ENCODE measurements at regions not wholly inside any gene's neighbourhood (a gene's known extent, or its start where the extent isn't known, plus 50 kb on each side); places are given as distances from the start of the nearest gene placed in this dataset.
"Not testable (repeated sequence)": the region's sequence is repeated elsewhere in the genome, so short reads cannot be mapped to it uniquely, and the experiment has no call there.

DNA sequence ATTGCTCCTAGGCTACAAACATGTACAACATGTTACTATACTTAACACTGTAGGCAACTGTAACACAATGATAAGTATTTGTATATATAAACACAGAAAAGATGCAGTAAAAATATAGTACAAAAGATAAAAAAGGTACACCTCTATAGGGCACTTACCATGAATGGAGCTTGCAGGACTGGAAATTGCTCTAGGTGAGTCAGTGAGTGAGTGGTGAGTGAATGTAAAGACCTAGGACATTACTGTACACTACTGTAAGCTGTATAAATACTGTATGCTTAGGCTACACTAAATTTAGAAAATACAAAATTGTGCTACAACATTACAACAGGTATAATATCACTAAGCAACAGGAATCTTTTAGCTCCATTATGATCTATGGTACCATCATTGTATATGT is 312.0 kb upstream of the PREP start:
- H3K4me3 ChIP-seq (ENCODE audit: low read depth, low read length), result no peak overlapping the region
- no peaks in the 10 kb centered on the region for H3K27me3 ChIP-seq (ENCODE audit: insufficient read depth, low read length)
- H2AFZ ChIP-seq (ENCODE audit: low read length, unreplicated experiment), result no peak overlapping the region
- H3K4me1 ChIP-seq (ENCODE audit: control insufficient read depth, insufficient read depth, low read length, unreplicated experiment), result no peaks in the 10 kb centered on the region
- no peak overlapping the region for H3K27ac ChIP-seq (ENCODE audit: low read depth, low read length)
- no peaks in the 10 kb centered on the region for H3K79me2 ChIP-seq (ENCODE audit: control insufficient read depth, insufficient read depth, low read length, unreplicated experiment)
- no peaks in the 10 kb centered on the region for H3K36me3 ChIP-seq (ENCODE audit: insufficient read depth, low read length)

DNA sequence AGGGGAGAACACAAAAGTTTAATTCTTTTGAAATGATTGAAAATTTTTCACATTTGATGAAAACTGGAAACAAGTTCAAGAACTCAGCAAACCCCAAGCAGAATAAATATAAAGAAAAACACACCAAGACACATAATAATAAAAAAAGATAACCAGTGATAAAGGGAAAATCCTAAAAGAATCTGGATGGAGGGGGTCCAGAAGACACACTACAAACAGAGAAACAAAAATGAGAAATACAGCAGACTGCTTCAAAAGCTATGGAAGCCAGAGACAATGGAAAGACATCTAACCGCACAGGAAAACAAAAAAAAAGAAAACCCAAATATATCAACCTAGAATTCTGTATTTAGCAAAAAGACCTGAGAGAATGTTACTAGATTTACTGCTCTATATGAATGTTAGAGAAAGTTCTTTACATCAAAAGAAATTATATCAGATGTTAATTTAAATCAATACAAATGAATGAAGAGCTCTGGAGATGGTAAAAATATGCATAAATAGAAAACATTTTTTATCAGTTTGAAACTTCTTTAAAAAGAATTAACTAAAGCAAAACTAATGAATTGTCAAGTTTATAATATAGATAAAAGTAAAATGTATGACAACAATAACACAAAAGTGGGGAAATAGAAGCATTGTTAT is 310.7 kb upstream of the PREP start:
- Histone ChIP-seq H3K36me3 (ENCODE audit: insufficient read depth, low read length) (no peaks in the 10 kb centered on the region), H3K79me2 (ENCODE audit: control insufficient read depth, insufficient read depth, low read length, unreplicated experiment) (no peaks in the 10 kb centered on the region), H2AFZ (ENCODE audit: low read length, unreplicated experiment) (no peak overlapping the region)

GRCh38 chr6:105711216-105711615 is 308.3 kb upstream of the PREP start:
- Histone ChIP-seq H3K4me3 (ENCODE audit: low read depth, low read length) (no peak overlapping the region), H3K4me1 (ENCODE audit: control insufficient read depth, insufficient read depth, low read length, unreplicated experiment) (no peaks in the 10 kb centered on the region), H3K79me2 (ENCODE audit: control insufficient read depth, insufficient read depth, low read length, unreplicated experiment) (no peaks in the 10 kb centered on the region), H3K27ac (ENCODE audit: low read depth, low read length) (no peak overlapping the region), H2AFZ (ENCODE audit: low read length, unreplicated experiment) (no peak overlapping the region), H3K27me3 (ENCODE audit: insufficient read depth, low read length) (peaks cover 3% of the 10 kb centered on the region; the same call in 1 of the 2 replicates), H3K36me3 (ENCODE audit: insufficient read depth, low read length) (no peaks in the 10 kb centered on the region)

More for the DNA sequence above, 310.7 kb upstream of the PREP start:
- H3K27me3 ChIP-seq (ENCODE audit: insufficient read depth, low read length), result no peaks in the 10 kb centered on the region
- no peak overlapping the region for H3K4me3 ChIP-seq (ENCODE audit: low read depth, low read length)
- H3K27ac ChIP-seq (ENCODE audit: low read depth, low read length), result no peak overlapping the region
- H3K4me1 ChIP-seq (ENCODE audit: control insufficient read depth, insufficient read depth, low read length, unreplicated experiment), result no peaks in the 10 kb centered on the region

DNA sequence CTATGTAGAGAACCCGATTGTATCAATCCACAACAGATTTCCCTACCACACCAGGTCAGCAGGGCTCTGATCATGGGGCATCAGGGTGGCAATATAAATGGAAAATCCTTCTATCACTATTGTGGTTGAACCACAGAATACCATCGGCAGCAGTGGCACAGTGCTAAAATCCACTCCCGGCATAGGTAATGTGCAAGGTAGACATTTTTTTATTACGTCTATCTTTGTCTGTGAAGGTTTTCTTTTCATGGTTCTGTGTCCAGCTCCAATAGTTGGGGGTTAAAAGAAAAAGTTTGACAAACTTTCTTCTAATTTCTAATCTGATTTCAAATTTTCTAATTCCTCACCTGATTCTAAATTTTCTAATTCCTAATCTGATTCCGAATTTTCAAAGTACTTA is 302.7 kb upstream of the PREP start:
- Histone ChIP-seq H3K79me2 (ENCODE audit: control insufficient read depth, insufficient read depth, low read length, unreplicated experiment) (no peaks in the 10 kb centered on the region), H3K4me1 (ENCODE audit: control insufficient read depth, insufficient read depth, low read length, unreplicated experiment) (no peaks in the 10 kb centered on the region), H3K27me3 (ENCODE audit: insufficient read depth, low read length) (peaks cover 3% of the 10 kb centered on the region; the same call in 1 of the 2 replicates), H2AFZ (ENCODE audit: low read length, unreplicated experiment) (no peak overlapping the region), H3K4me3 (ENCODE audit: low read depth, low read length) (no peak overlapping the region), H3K27ac (ENCODE audit: low read depth, low read length) (no peak overlapping the region), H3K36me3 (ENCODE audit: insufficient read depth, low read length) (no peaks in the 10 kb centered on the region)

DNA sequence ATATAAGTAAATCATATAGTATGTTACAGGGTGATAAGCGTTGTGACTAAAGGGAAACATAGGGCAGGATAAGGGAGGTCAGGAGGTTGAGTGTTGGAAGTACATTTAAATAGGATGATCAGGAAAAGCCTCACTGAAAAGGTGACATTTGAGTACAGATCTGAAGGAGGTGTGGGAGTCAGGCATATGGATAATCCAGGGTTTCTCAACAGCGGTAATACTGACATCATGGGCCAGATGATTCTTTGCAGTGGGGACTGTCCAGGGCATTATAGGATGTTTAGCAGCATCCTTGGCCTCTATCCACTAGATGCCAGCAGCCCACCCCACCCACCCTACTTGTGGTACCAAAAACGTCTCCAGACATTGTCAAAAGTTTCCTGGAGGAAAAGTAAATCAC is 292.6 kb upstream of the PREP start:
- Histone ChIP-seq H3K4me1 (ENCODE audit: control insufficient read depth, insufficient read depth, low read length, unreplicated experiment) (no peaks in the 10 kb centered on the region), H3K27ac (ENCODE audit: low read depth, low read length) (no peak overlapping the region), H3K79me2 (ENCODE audit: control insufficient read depth, insufficient read depth, low read length, unreplicated experiment) (no peaks in the 10 kb centered on the region), H3K27me3 (ENCODE audit: insufficient read depth, low read length) (no peaks in the 10 kb centered on the region), H3K36me3 (ENCODE audit: insufficient read depth, low read length) (no peaks in the 10 kb centered on the region), H2AFZ (ENCODE audit: low read length, unreplicated experiment) (no peak overlapping the region), H3K4me3 (ENCODE audit: low read depth, low read length) (no peak overlapping the region)

GRCh38 chr6:105692613-105693215 is 289.8 kb upstream of the PREP start:
- no peaks in the 10 kb centered on the region for H3K36me3 ChIP-seq (ENCODE audit: insufficient read depth, low read length)
- no peak overlapping the region for H3K27ac ChIP-seq (ENCODE audit: low read depth, low read length)
- H2AFZ ChIP-seq (ENCODE audit: low read length, unreplicated experiment), result no peak overlapping the region
- H3K79me2 ChIP-seq (ENCODE audit: control insufficient read depth, insufficient read depth, low read length, unreplicated experiment), result no peaks in the 10 kb centered on the region
- no peak overlapping the region for H3K4me3 ChIP-seq (ENCODE audit: low read depth, low read length)
- no peaks in the 10 kb centered on the region for H3K4me1 ChIP-seq (ENCODE audit: control insufficient read depth, insufficient read depth, low read length, unreplicated experiment)
- no peaks in the 10 kb centered on the region for H3K27me3 ChIP-seq (ENCODE audit: insufficient read depth, low read length)

GRCh38 chr6:105691971-105692370 is 289.1 kb upstream of the PREP start:
- Histone ChIP-seq H3K4me1 (ENCODE audit: control insufficient read depth, insufficient read depth, low read length, unreplicated experiment) (no peaks in the 10 kb centered on the region), H2AFZ (ENCODE audit: low read length, unreplicated experiment) (no peak overlapping the region), H3K27me3 (ENCODE audit: insufficient read depth, low read length) (no peaks in the 10 kb centered on the region), H3K79me2 (ENCODE audit: control insufficient read depth, insufficient read depth, low read length, unreplicated experiment) (no peaks in the 10 kb centered on the region), H3K36me3 (ENCODE audit: insufficient read depth, low read length) (no peaks in the 10 kb centered on the region), H3K4me3 (ENCODE audit: low read depth, low read length) (no peak overlapping the region), H3K27ac (ENCODE audit: low read depth, low read length) (no peak overlapping the region)

GRCh38 chr6:105691081-105691480 is 288.2 kb upstream of the PREP start:
- Histone ChIP-seq H3K4me1 (ENCODE audit: control insufficient read depth, insufficient read depth, low read length, unreplicated experiment) (no peaks in the 10 kb centered on the region), H2AFZ (ENCODE audit: low read length, unreplicated experiment) (no peak overlapping the region), H3K27ac (ENCODE audit: low read depth, low read length) (no peak overlapping the region), H3K27me3 (ENCODE audit: insufficient read depth, low read length) (no peaks in the 10 kb centered on the region), H3K79me2 (ENCODE audit: control insufficient read depth, insufficient read depth, low read length, unreplicated experiment) (no peaks in the 10 kb centered on the region), H3K36me3 (ENCODE audit: insufficient read depth, low read length) (no peaks in the 10 kb centered on the region), H3K4me3 (ENCODE audit: low read depth, low read length) (no peak overlapping the region)

- H3K36me3 ChIP-seq (ENCODE audit: insufficient read depth, low read length), result no peaks in the 10 kb centered on the region
- H2AFZ ChIP-seq (ENCODE audit: low read length, unreplicated experiment), result no peak overlapping the region
- H3K79me2 ChIP-seq (ENCODE audit: control insufficient read depth, insufficient read depth, low read length, unreplicated experiment), result no peaks in the 10 kb centered on the region
- no peaks in the 10 kb centered on the region for H3K4me1 ChIP-seq (ENCODE audit: control insufficient read depth, insufficient read depth, low read length, unreplicated experiment)
- H3K27me3 ChIP-seq (ENCODE audit: insufficient read depth, low read length), result no peaks in the 10 kb centered on the region
- H3K27ac ChIP-seq (ENCODE audit: low read depth, low read length), result no peak overlapping the region
- H3K4me3 ChIP-seq (ENCODE audit: low read depth, low read length), result no peak overlapping the region
These were observed 285.7 kb upstream of the PREP start for GRCh38 chr6:105688573-105688972.

DNA sequence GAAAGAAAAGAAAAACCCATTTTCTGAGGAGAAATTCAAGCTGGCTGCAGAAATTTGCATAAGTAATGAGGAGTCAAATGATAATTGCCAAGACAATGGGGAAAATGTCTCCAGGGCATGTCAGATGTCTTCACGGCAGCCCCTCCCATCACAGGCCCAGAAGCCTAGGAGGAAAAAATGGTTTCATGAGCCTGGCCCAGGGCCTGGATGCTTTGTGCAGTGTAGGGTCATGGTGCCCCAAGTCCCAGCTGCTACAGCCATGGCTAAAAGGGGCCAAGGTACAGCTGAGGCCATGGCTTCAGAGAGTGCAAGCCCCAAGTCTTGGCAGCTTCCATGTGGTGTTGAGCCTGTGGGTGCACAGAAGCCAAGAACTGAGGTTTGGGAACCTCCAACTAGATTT is 283.9 kb upstream of the PREP start:
- not testable (repeated sequence) for H3K79me2 ChIP-seq (ENCODE audit: control insufficient read depth, insufficient read depth, low read length, unreplicated experiment); H3K36me3 ChIP-seq (ENCODE audit: insufficient read depth, low read length); H3K4me3 ChIP-seq (ENCODE audit: low read depth, low read length); H3K27ac ChIP-seq (ENCODE audit: low read depth, low read length); H2AFZ ChIP-seq (ENCODE audit: low read length, unreplicated experiment); H3K4me1 ChIP-seq (ENCODE audit: control insufficient read depth, insufficient read depth, low read length, unreplicated experiment); H3K27me3 ChIP-seq (ENCODE audit: insufficient read depth, low read length)

- no peak overlapping the region for H2AFZ ChIP-seq (ENCODE audit: low read length, unreplicated experiment)
- no peaks in the 10 kb centered on the region for H3K27me3 ChIP-seq (ENCODE audit: insufficient read depth, low read length)
- no peak overlapping the region for H3K4me3 ChIP-seq (ENCODE audit: low read depth, low read length)
- H3K36me3 ChIP-seq (ENCODE audit: insufficient read depth, low read length), result no peaks in the 10 kb centered on the region
- no peaks in the 10 kb centered on the region for H3K4me1 ChIP-seq (ENCODE audit: control insufficient read depth, insufficient read depth, low read length, unreplicated experiment)
- H3K79me2 ChIP-seq (ENCODE audit: control insufficient read depth, insufficient read depth, low read length, unreplicated experiment), result no peaks in the 10 kb centered on the region
- no peak overlapping the region for H3K27ac ChIP-seq (ENCODE audit: low read depth, low read length)
These were observed 278.2 kb upstream of the PREP start for GRCh38 chr6:105681061-105681460.
